Motor neuron (in vitro differentiated cells): ENCODE measurements at regions not wholly inside any gene's neighbourhood (a gene's known extent, or its start where the extent isn't known, plus 50 kb on each side); places are given as distances from the start of the nearest gene placed in this dataset.
A peak's percentile ranks its signal among the peaks of the same experiment; 100 is the strongest.

Experiments used
- ATAC-seq, 8 experiments: fragments of 200-7000 bp; cut with Tn5 transposase; replicated peaks in 6 of 8; 2 replicates each; pipeline ENCODE4 v1.8.0; 2021; ENCODE audit warnings: mild to moderate bottlenecking in 8 of 8, moderate library complexity in 8 of 8
- H3K27ac ChIP-seq, 2 donors: fragments of 250-450 bp; sonication (Bioruptor Pico); 2 replicates each; pipeline ENCODE4 v1.9.0; 2021; ENCODE audit warnings: antibody characterized with exemption in 2 of 2, mild to moderate bottlenecking in 2 of 2, moderate library complexity in 1 of 2
- H3K4me1 ChIP-seq, 2 donors: fragments of 250-450 bp; sonication (Bioruptor Pico); replicated peaks in 1 of 2; 2 replicates each; pipeline ENCODE4 v1.6.1; 2021; ENCODE audit warnings: antibody characterized with exemption in 2 of 2, mild to moderate bottlenecking in 2 of 2, moderate library complexity in 1 of 2
- H3K4me3 ChIP-seq, 5 donors: fragments of 250-450 bp; sonication (Bioruptor Pico); 2 replicates each; pipeline ENCODE4 v1.9.0; 2021; ENCODE audit warnings: antibody characterized with exemption in 5 of 5, mild to moderate bottlenecking in 5 of 5, moderate library complexity in 4 of 5
- WGBS, 10 experiments: fragments of 450-650 bp; shearing (Covaris generic); methylation state at CpG; one replicate each; pipeline ENCODE4 v1.0.0; 2022; 5-methylcytosine and 5-hydroxymethylcytosine counted together
- in situ Hi-C, 9 experiments: fragments of 400-800 bp; cut with MboI; loops; one replicate each; pipeline ENCODE4 v1.15.0; 2021; ENCODE audit warnings: low sequenced_read_pairs in 9 of 9, low pct_unique_long_range_greater_than_20kb in 2 of 9; ENCODE audit not compliant: unreplicated experiment in 9 of 9

DNA sequence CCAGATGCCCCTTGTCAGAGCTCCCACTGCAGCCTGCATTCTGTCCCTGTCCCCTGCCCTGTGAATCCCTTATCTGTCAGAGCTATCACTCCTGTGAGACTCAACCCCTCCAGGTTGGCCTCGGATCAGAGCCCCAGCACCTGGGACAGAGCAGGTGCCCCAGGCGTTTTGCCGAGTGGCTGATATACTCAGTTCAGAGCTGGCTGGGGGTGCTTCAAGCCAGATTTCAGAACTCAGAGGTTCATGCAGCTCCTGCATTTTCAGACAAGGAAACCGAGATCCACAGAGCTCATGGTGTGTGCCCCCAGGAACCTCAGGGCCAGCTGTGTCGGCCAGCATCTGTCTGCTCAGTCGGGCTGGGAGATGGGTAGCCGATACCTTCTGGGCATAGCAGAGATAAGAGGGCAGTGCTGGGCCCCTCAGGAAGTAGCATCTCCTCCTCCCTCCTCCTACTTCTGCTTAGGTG, 228.0 kb upstream of the RTL1 start:
- 60 to 100% (median 82%) methylated on average over 1 to 6 of the region's 7 CpGs; no CpG with 5 or more reads in 6 of the 10 experiments for WGBS, 10 experiments
- Histone ChIP-seq H3K4me1 (peaks cover 0 to 9% of the 10 kb centered on the region in 2 donors), H3K27ac (no peak overlapping the region), H3K4me3 (no peak overlapping the region)
- in situ Hi-C loops, result no loop called here
- no peak for ATAC-seq

DNA sequence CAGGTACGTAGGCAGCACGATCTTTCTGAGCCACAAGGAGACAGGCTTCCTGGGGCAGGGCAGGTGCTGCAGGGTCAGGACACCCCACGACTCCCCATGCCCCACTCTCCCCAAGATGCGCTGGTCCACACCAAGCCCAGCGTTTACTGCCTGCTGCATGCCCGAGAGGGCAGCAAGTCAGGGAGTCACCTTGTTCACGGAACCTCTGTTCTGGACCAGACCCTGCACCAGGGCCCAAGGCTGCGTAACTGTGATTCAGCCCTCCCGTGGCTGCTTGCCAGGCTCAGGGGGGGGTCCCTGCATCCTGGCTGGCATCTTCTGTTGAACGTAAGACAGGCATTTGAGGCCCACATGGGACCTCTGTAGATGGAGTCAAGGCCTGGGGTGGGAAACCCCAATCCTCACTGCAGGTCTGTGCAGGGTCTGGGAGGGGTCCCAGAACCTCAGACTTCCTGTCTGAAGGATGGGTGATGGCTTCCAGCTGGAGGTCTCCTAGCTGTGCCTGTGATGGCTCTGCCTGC, 228.6 kb upstream of the RTL1 start:
- no peak overlapping the region for H3K4me3 ChIP-seq
- in situ Hi-C loops, result no loop called here
- H3K27ac ChIP-seq, result no peak overlapping the region
- ATAC-seq, result no peak
- H3K4me1 ChIP-seq, result peaks cover 0 to 9% of the 10 kb centered on the region in 2 donors
- WGBS, 10 experiments, result 41 to 100% (median 68%) methylated on average over 1 to 5 of the region's 10 CpGs; no CpG with 5 or more reads in 7 of the 10 experiments

GRCh38 chr14:101132588-101132987, 229.1 kb upstream of the RTL1 start:
- no peak overlapping the region for H3K4me3 ChIP-seq
- no peak overlapping the region for H3K27ac ChIP-seq
- WGBS, 10 experiments, result 16 to 100% (median 20%) methylated on average over 1 to 5 of the region's 7 CpGs; no CpG with 5 or more reads in 7 of the 10 experiments
- ATAC-seq, result no peak
- in situ Hi-C loops, result no loop called here
- H3K4me1 ChIP-seq, result peaks cover 0 to 9% of the 10 kb centered on the region in 2 donors

- H3K27ac ChIP-seq, result no peak overlapping the region
- in situ Hi-C loops, result no loop called here
- WGBS, 10 experiments, result 73 to 100% (median 92%) methylated on average over 1 to 4 of the region's 8 CpGs; no CpG with 5 or more reads in 3 of the 10 experiments
- H3K4me1 ChIP-seq, result peaks cover 0 to 9% of the 10 kb centered on the region in 2 donors
- no peak overlapping the region for H3K4me3 ChIP-seq
- no peak for ATAC-seq
These were observed 229.5 kb upstream of the RTL1 start for GRCh38 chr14:101133068-101133467.

GRCh38 chr14:101134161-101134631, 230.7 kb upstream of the RTL1 start:
- WGBS, 10 experiments, result 20 to 100% (median 71%) methylated on average over 1 to 11 of the region's 12 CpGs; no CpG with 5 or more reads in 2 of the 10 experiments
- H3K4me3 ChIP-seq, result no peak overlapping the region
- in situ Hi-C loops, result no loop called here
- ATAC-seq, result no peak
- H3K27ac ChIP-seq, result no peak overlapping the region
- peaks cover 0 to 8% of the 10 kb centered on the region in 2 donors for H3K4me1 ChIP-seq

DNA sequence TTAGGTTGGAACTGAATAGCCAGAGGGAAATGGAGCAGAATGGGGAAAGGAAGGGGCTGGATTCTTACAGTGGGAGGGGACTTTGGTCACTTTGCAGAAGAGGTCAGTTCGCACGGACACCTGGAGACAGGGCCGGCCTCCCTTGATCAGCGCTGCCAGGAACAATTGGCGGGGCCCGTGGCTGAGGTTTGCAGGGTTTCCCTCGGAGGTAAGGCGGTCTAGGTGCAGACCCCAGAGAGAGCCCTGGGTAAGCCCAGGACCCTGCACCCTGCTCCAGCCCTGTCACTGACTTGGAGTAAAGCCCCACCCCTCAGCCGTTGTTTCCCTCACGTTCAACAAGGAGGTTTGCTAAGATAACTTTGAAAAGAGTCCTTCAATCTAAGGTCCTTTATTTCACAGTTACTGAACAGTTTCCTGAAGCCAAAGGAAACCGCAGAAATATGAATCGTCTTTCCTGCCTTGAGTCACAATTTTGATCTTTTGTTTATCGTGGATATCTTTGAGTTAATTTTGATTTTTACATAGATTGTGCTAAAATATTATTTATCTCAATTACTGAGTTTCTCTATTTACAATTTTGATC, 231.4 kb upstream of the RTL1 start:
- ATAC-seq, result no peak
- no peak overlapping the region for H3K4me3 ChIP-seq
- 38 to 90% (median 85%) methylated on average over 4 to 8 of the region's 13 CpGs; no CpG with 5 or more reads in 1 of the 10 experiments for WGBS, 10 experiments
- no peak overlapping the region for H3K27ac ChIP-seq
- in situ Hi-C loops, result no loop called here
- H3K4me1 ChIP-seq, result peaks cover 0 to under 1% of the 10 kb centered on the region in 2 donors

DNA sequence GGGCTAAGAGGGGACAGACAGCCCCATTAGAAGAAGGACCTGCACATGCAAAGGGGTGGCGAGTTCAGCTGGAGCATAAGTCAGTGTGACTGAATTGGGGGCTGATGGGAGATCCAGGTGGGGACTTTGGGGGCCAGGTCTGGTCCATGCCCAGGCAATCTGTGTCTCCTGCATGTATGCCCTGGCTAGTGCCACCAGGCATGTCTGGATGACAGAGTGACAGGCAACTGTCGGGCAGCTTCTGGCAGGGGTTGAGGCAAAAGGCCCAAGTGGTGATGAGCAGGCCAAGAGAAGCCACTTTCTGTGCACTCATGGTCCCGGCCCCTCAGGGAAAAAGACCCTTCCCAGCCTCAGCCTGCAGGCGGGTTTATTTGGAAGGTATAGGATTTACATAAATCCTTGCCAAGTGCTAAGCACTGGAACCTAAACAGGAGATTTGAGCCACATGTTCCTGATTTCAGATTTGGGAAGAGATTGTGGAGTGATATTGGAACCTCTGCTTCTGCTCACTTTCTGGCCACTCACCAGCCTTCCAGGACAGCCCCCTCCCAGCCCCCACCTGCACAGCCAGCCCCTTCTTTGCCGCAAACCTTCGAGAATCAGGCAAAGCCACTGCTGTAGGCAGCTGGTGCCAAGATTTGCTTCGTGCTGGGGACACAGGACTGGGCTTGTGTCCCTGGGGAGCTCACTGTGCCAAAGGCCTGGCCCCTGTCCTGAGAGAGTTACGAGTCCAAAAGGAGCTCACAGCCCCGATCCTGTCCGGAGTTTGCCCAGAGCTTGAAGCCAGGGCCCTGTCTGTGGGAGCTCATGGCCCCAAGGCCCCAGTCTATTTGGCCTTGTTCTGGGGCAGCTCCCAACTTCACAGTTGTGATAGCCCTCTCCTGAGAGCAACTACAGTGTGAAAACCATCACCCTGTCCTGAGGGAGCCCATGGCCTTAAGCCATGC, 232.5 kb upstream of the RTL1 start:
- Histone ChIP-seq H3K4me1 (no peaks in the 10 kb centered on the region), H3K4me3 (no peak overlapping the region), H3K27ac (no peak overlapping the region)
- WGBS, 10 experiments, result 0 to 80% (median 78%) methylated on average over 1 to 4 of the region's 10 CpGs; no CpG with 5 or more reads in 7 of the 10 experiments
- ATAC-seq, result no peak
- in situ Hi-C loops, result no loop called here

GRCh38 chr14:101137234-101137633, 233.7 kb upstream of the RTL1 start:
- in situ Hi-C loops, result no loop called here
- ATAC-seq, result no peak
- 80 to 100% (median 89%) methylated on average over 1 to 3 of the region's 7 CpGs; no CpG with 5 or more reads in 5 of the 10 experiments for WGBS, 10 experiments

GRCh38 chr14:101147848-101148247, 244.3 kb upstream of the RTL1 start:
- no peak overlapping the region for H3K27ac ChIP-seq
- WGBS, 10 experiments, result 8 to 100% (median 69%) methylated on average over 1 to 2 of the region's 2 CpGs
- ATAC-seq, result no peak
- no peaks in the 10 kb centered on the region for H3K4me1 ChIP-seq
- no peak overlapping the region for H3K4me3 ChIP-seq
- in situ Hi-C loops, result no loop called here

More at GRCh38 chr14:101137234-101137633, 233.7 kb upstream of the RTL1 start:
- Histone ChIP-seq H3K4me1 (no peaks in the 10 kb centered on the region), H3K4me3 (no peak overlapping the region), H3K27ac (no peak overlapping the region)

DNA sequence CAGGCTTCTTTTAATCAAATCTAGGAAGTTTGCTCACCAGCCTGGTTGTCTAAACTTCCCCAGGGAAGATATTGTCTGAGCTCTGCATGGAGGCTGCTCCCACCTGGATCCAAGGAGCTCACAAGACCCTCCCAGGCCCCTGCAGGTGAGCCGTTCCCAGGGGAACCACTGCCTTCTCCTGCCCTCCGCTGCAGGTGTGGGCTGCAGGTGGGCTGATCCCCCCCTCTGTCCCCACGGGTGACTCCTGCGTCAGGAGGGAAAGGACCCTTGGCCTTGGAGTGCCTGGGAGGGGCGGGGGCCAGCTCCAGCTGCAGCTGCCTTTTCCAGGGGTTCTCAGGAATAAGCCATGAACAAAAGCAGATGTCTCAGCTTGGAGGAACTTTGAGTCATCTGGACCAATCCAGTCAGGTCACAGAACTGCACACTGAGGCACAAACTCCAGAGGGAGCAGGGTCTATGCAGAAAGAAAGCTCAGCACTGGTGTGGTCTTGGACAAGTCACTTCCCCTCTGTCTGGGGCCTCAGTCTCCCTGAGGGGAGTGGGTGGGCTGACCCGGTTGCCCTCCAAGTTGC, 246.6 kb upstream of the RTL1 start:
- Histone ChIP-seq H3K4me1 (no peaks in the 10 kb centered on the region), H3K27ac (no peak overlapping the region), H3K4me3 (no peak overlapping the region)
- ATAC-seq, result no peak
- in situ Hi-C loops, result no loop called here
- WGBS, 10 experiments, result 75 to 83% (median 80%) methylated on average over 1 to 3 of the region's 6 CpGs; no CpG with 5 or more reads in 7 of the 10 experiments

- Histone ChIP-seq H3K4me1 (no peaks in the 10 kb centered on the region), H3K27ac (no peak overlapping the region), H3K4me3 (no peak overlapping the region)
- in situ Hi-C loops, result no loop called here
- ATAC-seq, result peak in 3 of 8 experiments; percentile 62 to 94 (median 87)
- WGBS, 10 experiments, result 0 to 100% (median 95%) methylated on average over 1 to 7 of the region's 28 CpGs; no CpG with 5 or more reads in 5 of the 10 experiments
These were observed 247.9 kb upstream of the RTL1 start for GRCh38 chr14:101151226-101151926.

DNA sequence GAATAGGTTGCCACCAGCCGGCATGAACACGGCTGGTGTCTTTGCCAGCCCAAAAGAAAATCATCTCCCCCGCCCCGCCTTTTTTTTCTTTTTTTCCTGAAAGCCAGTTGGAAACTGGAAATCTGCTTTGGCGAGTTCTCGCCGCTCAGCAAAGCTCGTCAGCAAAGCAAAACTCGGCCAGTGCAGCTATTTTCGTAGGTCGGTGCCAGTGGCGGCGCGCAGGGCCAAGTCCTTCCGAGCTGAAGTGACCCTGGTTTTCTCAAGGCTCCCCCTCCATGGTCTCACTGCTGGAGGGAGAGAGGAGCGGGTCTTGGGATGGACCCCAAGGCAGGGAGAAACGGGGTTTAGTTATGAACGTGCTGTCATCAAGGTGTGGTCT, 248.4 kb upstream of the RTL1 start:
- WGBS, 10 experiments, result 40 to 100% (median 97%) methylated on average over 1 to 13 of the region's 18 CpGs; no CpG with 5 or more reads in 2 of the 10 experiments
- in situ Hi-C loops, result no loop called here
- peak in 1 of 8 experiments; percentile 18 for ATAC-seq
- no peak overlapping the region for H3K27ac ChIP-seq
- H3K4me3 ChIP-seq, result no peak overlapping the region
- no peaks in the 10 kb centered on the region for H3K4me1 ChIP-seq
